Adrenal gland (tissue), 5 donors: ENCODE measurements at regions not wholly inside any gene's neighbourhood (a gene's known extent, or its start where the extent isn't known, plus 50 kb on each side); places are given as distances from the start of the nearest gene placed in this dataset.

Experiments
- POLR2A ChIP-seq, 2 donors: fragments of 450-650 bp; IDR thresholded peaks; one replicate each; pipeline ENCODE4 v1.6.1; 2017; ENCODE audit warnings: antibody characterized with exemption in 2 of 2, mild to moderate bottlenecking in 2 of 2, moderate library complexity in 1 of 2
- TF ChIP-seq, protein P1 (sequence below), 6 experiments: fragments of 450-650 bp in 4 of 6; fragments of 200-600 bp in 2 of 6; sonication (generic) in 1 of 6; IDR thresholded peaks; 1 replicate in 5 of 6; 2 replicates in 1 of 6; pipeline versions ENCODE4 v1.5.1 to v1.8.0; 2016 to 2021; ENCODE audit warnings: antibody characterized with exemption in 6 of 6, mild to moderate bottlenecking in 2 of 6, moderate library complexity in 1 of 6
- donor health status: DM: no; HTN: no; CAD: no.

DNA sequence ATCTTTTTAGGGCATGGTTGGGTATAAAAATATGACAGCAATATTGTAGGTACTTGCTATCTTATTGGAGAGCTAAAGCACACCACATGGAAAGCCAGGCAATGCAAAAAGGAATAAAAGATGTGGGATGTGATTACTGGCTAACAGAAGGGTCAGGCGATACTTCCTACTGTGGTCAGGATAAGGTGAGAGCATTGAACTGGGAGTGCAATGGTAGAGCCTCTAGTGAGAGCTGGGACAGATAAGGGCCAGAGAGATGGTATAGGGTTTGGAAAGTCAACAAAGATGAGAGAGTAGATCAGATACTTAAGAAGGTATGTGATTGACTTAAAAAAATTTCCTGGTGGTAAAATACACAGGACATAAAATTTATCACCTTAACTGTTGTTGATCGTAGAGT, 160.7 kb upstream of the MAN1A1 start:
- TF ChIP-seq, protein P1, sequence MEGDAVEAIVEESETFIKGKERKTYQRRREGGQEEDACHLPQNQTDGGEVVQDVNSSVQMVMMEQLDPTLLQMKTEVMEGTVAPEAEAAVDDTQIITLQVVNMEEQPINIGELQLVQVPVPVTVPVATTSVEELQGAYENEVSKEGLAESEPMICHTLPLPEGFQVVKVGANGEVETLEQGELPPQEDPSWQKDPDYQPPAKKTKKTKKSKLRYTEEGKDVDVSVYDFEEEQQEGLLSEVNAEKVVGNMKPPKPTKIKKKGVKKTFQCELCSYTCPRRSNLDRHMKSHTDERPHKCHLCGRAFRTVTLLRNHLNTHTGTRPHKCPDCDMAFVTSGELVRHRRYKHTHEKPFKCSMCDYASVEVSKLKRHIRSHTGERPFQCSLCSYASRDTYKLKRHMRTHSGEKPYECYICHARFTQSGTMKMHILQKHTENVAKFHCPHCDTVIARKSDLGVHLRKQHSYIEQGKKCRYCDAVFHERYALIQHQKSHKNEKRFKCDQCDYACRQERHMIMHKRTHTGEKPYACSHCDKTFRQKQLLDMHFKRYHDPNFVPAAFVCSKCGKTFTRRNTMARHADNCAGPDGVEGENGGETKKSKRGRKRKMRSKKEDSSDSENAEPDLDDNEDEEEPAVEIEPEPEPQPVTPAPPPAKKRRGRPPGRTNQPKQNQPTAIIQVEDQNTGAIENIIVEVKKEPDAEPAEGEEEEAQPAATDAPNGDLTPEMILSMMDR (IDR thresholded peaks at IDR 0.05) = no peak
- no peak for TF ChIP-seq POLR2A (IDR thresholded peaks at IDR 0.05)
